Activated CD8-positive, alpha-beta memory T cell treated with anti-CD3 and anti-CD28 coated beads for 48 hours (primary cell): ENCODE measurements at regions not wholly inside any gene's neighbourhood (a gene's known extent, or its start where the extent isn't known, plus 50 kb on each side); places are given as distances from the start of the nearest gene placed in this dataset.
"Not testable (repeated sequence)": the region's sequence is repeated elsewhere in the genome, so short reads cannot be mapped to it uniquely, and the experiment has no call there.

ENCODE experiments used
- DNase-seq, 3 experiments: peaks; one replicate each; pipeline ENCODE4 v3.0.0-alpha.2; 2020; ENCODE audit warnings: low read depth in 2 of 3, low spot score in 2 of 3

GRCh38 chr6:164741938-164742451 lies 567.4 kb downstream of the C6orf118 start:
- no peak for DNase-seq

GRCh38 chr6:164736090-164736489 lies 573.3 kb downstream of the C6orf118 start:
- DNase-seq = not testable (repeated sequence)

- no peak for DNase-seq
These were observed 577.9 kb downstream of the C6orf118 start for GRCh38 chr6:164731539-164731938.

DNA sequence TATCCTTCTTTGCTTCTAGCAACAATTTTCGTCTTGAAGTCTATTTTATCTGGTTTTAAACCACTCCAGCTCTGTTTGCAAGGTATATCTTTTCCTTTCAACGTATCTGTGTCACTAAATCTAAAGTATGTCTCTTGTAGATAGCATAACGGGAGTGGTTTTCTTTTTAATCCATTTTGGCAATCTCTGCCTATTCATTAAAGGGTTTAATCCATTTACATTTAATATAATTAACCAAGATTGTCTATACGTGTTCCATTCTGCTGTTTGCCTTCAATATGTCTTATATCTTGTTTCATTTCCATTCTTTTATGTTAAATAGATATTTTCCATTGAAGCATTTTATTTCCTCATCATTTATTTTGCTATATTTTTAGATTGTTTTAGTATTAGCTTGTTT lies 587.9 kb downstream of the C6orf118 start:
- DNase-seq = no peak

- no peak for DNase-seq
These were observed 608.9 kb downstream of the C6orf118 start for GRCh38 chr6:164700497-164700896.

- DNase-seq = no peak
These were observed 613.5 kb downstream of the C6orf118 start for GRCh38 chr6:164695896-164696295.

DNA sequence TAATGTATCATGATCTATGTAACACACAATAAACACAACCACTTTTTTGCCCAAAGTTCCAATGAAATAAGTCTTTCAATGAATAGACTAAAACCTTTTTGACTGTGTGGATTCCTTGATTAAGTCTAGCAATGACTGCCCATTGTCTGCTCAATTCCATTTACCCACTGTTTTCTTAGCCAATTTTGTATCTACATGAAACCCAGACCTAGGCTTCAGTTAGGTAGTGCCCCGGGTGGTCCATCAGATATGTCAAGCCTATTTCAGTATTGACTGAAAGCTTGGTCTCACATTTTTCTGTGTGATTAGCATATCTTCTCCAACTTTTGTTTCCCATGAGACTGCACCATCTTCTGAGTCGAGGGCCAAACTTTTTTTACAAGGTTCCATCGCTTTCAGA lies 615.0 kb downstream of the C6orf118 start:
- no peak for DNase-seq

DNA sequence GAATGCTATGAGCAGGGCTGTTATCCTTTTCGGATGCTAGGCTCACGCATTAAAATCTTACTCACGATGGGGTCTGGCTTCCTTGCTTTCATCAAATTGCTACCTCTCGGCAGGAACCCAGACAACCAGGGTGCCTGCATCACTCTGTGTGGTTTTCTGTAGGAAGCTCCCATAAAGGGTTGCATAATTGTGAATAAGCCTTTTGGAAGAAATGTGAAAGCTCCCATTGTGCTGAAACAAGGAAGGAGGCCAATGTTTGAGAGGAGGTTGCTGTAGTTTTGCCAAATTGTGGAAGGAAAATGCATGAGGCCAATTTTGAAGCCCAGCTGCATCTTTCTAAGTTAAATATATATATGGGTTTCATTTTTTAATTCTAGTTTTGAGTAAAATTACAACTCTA lies 615.5 kb downstream of the C6orf118 start:
- no peak for DNase-seq

- DNase-seq = no peak
These were observed 616.5 kb downstream of the C6orf118 start for GRCh38 chr6:164692772-164693510.

DNA sequence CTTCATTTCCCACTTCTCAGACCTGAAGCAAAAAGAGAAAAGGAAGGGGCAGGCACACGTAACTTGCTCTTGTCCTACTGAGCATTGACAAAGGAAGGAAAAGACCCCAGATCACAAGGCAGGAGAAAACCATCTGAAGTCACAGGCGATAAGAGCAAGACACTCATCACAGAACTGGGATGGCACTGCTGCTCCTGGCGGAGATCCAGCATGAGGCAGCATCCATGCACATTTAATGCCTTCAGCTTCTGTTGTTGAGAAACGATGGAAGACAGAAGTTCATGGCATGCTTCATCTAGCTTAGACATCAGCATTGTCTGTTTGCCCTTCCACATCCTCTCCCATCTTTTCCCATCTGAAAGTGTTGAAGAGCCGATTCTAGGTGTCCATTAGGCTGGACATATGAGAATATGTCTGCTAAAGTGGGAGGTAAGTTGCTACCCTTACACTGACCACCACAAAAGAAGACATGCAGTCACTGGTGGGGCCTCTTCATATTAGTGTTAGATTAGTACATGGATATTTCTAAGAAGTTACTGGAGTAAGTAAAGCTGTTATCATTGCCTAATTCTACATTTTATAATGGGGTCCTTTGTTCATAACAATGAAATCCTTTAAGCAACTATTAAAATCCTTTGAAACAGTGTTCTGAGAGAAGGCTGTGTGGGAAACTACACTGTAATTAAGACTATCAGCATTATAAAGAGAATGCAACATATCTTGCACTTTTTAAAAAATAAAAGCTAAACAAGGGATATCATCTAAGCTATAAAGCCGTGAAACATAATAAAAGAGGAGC lies 618.5 kb downstream of the C6orf118 start:
- no peak for DNase-seq

DNA sequence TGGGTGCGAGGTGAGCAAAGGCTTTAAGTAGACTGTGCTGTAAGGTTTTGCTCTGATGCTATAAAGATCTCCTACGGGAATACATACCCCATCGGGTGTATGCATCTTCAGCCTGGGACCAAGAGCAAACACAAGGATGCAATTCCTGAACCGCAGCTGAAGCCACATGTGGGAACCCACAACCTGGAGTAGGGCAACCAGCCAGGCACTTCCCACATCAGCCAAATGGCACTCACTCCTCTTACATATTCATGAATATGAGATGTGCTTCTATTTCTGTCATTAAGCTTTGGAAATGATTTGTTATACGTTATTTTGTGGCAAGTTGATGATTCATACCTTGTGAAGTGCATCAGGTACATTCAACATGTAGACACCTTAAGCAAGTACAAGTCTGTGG lies 619.2 kb downstream of the C6orf118 start:
- DNase-seq = no peak

- no peak for DNase-seq
These were observed 644.1 kb downstream of the C6orf118 start for GRCh38 chr6:164665328-164665727.

- no peak for DNase-seq
These were observed 645.8 kb downstream of the C6orf118 start for GRCh38 chr6:164663634-164664033.

DNA sequence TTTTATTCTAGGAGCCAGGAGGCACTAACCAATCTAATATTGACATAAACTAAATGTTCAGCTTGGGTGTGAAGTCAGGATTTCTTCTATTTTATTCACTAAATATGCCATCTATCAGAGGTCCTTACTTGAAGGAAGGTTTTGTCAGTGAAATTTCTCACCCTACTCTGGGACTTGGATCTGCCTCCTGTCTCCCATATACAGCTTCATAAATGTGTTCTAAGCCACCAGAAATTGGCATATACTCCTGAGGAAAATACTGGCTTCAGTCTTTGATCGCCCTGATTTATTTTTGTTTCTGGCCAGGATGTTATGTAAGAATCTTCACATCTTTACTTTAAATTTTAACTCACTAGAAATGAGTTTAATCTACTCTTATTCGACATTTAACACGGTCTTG lies 647.7 kb downstream of the C6orf118 start:
- DNase-seq = no peak

GRCh38 chr6:164660781-164661180 lies 648.6 kb downstream of the C6orf118 start:
- no peak for DNase-seq

DNA sequence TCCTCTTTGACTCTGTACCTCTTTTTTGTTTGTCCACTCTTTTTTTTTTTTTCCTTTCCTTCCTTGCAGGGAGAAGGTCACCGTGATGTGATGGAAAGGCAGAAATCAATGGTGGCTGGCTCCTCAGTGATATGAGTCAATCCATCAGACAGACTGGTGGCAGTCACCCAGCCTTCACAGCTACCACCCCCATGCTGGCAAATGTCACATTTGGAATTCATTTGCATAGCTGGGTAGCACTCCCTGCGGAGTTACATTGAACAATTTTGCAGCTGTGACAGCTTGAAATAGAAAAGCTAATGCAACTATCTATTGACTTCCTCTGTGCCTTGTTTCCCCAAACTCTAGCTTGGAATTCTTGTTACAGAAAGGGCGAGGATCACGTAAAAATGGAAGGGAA lies 668.4 kb downstream of the C6orf118 start:
- no peak for DNase-seq

DNA sequence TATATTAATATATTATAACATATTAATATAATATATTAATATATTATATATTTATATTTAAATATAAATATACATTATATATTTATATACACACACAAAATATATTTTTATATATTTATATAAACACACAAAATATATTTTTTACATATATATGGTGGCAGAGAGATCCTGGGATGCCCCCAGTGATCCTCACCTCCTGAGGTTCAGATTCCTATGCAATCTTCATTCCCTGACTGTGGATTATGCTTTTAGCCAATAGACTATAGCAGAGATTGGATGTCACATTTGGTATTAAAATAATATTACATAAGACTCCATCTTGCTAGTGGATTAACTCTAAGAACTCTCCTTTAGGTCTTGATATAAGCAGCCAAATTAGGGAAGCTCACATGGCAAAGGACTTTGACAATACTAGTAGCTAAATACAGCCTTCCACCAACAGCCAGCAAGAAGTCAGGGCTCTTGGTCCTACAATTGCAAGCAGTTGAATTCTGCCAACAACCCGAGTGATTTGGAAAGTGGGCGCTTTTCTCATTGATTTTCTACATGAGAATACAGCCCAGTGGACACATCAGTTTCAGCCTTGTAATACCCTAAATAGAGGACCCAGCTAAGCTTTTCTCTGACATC lies 681.0 kb downstream of the C6orf118 start:
- DNase-seq = no peak

GRCh38 chr6:164616917-164617524 lies 692.4 kb downstream of the C6orf118 start:
- no peak for DNase-seq

DNA sequence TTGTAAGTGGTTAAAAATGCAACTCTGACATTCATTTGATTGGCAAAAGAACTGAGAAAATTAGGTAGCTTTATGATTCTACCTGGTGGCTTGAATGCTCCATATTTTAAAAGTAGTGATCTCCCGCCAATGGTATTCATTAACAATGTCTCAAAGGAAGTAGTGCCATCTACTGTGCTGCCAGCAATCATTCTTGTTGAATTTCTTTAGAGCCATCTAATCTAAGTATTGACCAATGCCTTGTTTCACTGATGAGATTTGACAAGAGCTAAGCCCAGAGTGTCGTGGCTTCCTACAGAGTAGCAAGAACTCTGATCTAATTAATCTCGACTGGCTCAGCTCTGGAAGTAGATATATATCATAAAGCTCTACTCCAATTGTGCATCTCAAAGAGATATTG lies 696.7 kb downstream of the C6orf118 start:
- DNase-seq = no peak

DNA sequence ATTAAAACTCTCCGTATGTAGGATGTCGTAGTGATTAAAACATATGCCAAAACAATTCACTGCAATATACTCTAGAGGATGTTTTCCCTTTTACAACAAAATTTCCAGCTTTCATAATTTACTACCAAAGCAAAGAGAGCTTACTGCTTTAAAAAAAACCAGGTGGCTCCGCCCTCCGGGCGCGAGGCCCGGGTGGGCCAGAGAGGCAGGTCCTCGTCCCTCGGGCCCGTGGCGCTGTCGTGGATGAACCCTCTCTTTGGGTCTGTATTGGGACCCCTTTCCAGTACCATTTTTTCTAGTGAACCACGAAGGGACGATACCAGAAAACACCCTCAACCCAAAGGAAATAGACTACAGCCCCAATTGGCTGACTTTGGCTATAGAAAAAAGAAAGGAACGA lies 698.5 kb downstream of the C6orf118 start:
- not testable (repeated sequence) for DNase-seq

- not testable (repeated sequence) for DNase-seq
These were observed 707.0 kb downstream of the C6orf118 start for GRCh38 chr6:164602415-164602814.
